Erythroblast (primary cell): ENCODE measurements at regions not wholly inside any gene's neighbourhood (a gene's known extent, or its start where the extent isn't known, plus 50 kb on each side); places are given as distances from the start of the nearest gene placed in this dataset.

Experiments
- GATA1 ChIP-seq: IDR thresholded peaks from 2 replicates; pipeline ENCODE4 v1.6.1; 2011; ENCODE audit warnings: low read depth, mild to moderate bottlenecking, control low read depth, low read length, moderate library complexity
- POLR2A ChIP-seq: IDR thresholded peaks from 2 replicates; pipeline ENCODE4 v1.6.1; 2011; ENCODE audit warnings: mild to moderate bottlenecking, low read length

DNA sequence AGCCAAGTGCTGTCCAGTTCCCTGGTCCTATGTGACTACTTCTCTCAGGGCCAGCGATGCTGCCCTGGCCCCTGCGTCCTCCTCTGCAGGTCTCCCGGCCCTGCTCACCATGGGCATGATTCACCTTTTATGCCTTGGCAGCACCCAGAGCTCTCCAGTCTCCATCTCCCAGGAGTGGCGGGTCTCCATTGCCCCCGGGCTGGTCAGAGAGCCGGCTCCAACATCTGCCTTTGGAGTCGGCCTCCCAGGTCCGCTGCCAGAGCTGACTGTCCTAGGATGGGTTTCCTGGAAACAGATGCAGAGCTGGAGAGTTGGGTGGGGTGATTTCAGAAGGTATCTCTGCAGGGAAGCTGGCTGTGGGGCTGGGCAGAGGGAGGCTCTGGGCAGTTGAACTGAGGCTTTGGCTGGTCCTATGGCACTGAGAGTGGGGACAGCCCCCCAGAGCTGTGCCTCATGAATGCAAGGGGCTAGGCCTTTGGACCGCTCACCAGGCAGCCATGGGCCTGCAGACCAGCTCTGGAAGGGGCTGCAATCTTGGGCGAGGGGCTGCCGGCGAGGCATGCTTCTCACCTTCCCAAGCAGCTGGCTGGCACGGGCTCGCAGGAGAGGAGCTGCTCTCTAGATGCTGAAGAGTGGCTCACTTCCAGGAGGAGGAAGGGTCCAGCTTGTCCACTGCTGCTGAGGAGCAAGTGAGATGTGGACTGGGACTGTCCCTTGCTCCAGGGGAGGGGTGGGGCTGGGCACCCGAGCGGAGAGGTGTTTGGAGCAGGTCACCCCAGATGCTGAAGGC is 59.8 kb upstream of the HS6ST1 start:
- TF ChIP-seq POLR2A (no peak), GATA1 (no peak)
